Dedifferentiated amniotic fluid mesenchymal stem cell (primary cell): ENCODE measurements at regions not wholly inside any gene's neighbourhood (a gene's known extent, or its start where the extent isn't known, plus 50 kb on each side); places are given as distances from the start of the nearest gene placed in this dataset.

ENCODE experiments used
- DNase-seq: peaks from one replicate; pipeline ENCODE4 v3.0.0-alpha.2; 2016; ENCODE audit errors: extremely low spot score

GRCh38 chr12:132407992-132408391 is 78.6 kb upstream of the GALNT9 start:
- no peak for DNase-seq

- no peak for DNase-seq
These were observed 78.1 kb upstream of the GALNT9 start for GRCh38 chr12:132407451-132407961.

- DNase-seq, result no peak
These were observed 77.4 kb upstream of the GALNT9 start for GRCh38 chr12:132406493-132407450.

GRCh38 chr12:132405742-132406251 is 76.4 kb upstream of the GALNT9 start:
- DNase-seq, result no peak

- DNase-seq, result no peak
These were observed 75.8 kb upstream of the GALNT9 start for GRCh38 chr12:132404951-132405741.

- no peak for DNase-seq
These were observed 75.1 kb upstream of the GALNT9 start for GRCh38 chr12:132404435-132404855.

- no peak for DNase-seq
These were observed 74.4 kb upstream of the GALNT9 start for GRCh38 chr12:132403636-132404434.

- DNase-seq, result no peak
These were observed 73.5 kb upstream of the GALNT9 start for GRCh38 chr12:132402831-132403416.

- no peak for DNase-seq
These were observed 72.6 kb upstream of the GALNT9 start for GRCh38 chr12:132401982-132402381.

- no peak for DNase-seq
These were observed 70.7 kb upstream of the GALNT9 start for GRCh38 chr12:132400011-132400641.

- DNase-seq, result no peak
These were observed 70.0 kb upstream of the GALNT9 start for GRCh38 chr12:132399092-132400010.

GRCh38 chr12:132398386-132398991 is 69.1 kb upstream of the GALNT9 start:
- DNase-seq, result no peak

GRCh38 chr12:132397934-132398385 is 68.6 kb upstream of the GALNT9 start:
- no peak for DNase-seq

- no peak for DNase-seq
These were observed 68.0 kb upstream of the GALNT9 start for GRCh38 chr12:132397152-132397933.

- DNase-seq, result no peak
These were observed 67.3 kb upstream of the GALNT9 start for GRCh38 chr12:132396657-132397056.

GRCh38 chr12:132395908-132396305 is 66.5 kb upstream of the GALNT9 start:
- DNase-seq, result no peak

GRCh38 chr12:132395192-132395907 is 66.0 kb upstream of the GALNT9 start:
- no peak for DNase-seq
